Panc1 (cell line): ENCODE measurements at regions not wholly inside any gene's neighbourhood (a gene's known extent, or its start where the extent isn't known, plus 50 kb on each side); places are given as distances from the start of the nearest gene placed in this dataset.

Experiments used
- ATAC-seq: fragments of 200-7000 bp; cut with Tn5 transposase; 2 replicates; pipeline ENCODE4 v1.9.1; 2020; ENCODE audit warnings: mild to moderate bottlenecking, moderate library complexity
- BruUV-seq: library from RNA; stranded (reverse); fragments of 400-500 nt; replicated peaks from 2 replicates; lab custom pipeline; 2021; lab: Mats Ljungman, UMichigan
- CTCF ChIA-PET: fragments of 300-600 bp; sonication (Branson Sonifier 250); formaldehyde crosslinking; loops from one replicate; lab custom pipeline; 2022; ENCODE audit warnings: antibody characterized with exemption; lab: Charles Lee
- POLR2A ChIA-PET: fragments of 300-600 bp; sonication (Branson Sonifier 250); formaldehyde crosslinking; loops from one replicate; lab custom pipeline; 2022; ENCODE audit warnings: antibody characterized with exemption; lab: Charles Lee
- DNase-seq: peaks from one replicate; pipeline ENCODE4 v3.0.0-alpha.2; 2010; ENCODE audit warnings: low read depth, low spot score
- H3K27ac ChIP-seq: 2 replicates; pipeline ENCODE4 v1.5.1; 2011; ENCODE audit warnings: mild to moderate bottlenecking, low read length, inconsistent platforms
- H3K27me3 ChIP-seq: fragments of 200-500 bp; sonication (Bioruptor generic); 2 replicates; pipeline ENCODE4 v1.6.0; 2014; ENCODE audit warnings: low read length, inconsistent platforms; ENCODE audit not compliant: control insufficient read depth, insufficient read depth
- H3K36me3 ChIP-seq: fragments of 200-500 bp; sonication (Bioruptor generic); 2 replicates; pipeline ENCODE4 v1.5.1; 2014; ENCODE audit warnings: inconsistent platforms, mild to moderate bottlenecking, low read length, moderate library complexity; ENCODE audit not compliant: control insufficient read depth, insufficient read depth
- H3K4me1 ChIP-seq: 2 replicates; pipeline ENCODE4 v1.5.1; 2011; ENCODE audit warnings: inconsistent platforms, mild to moderate bottlenecking, low read length, moderate library complexity; ENCODE audit not compliant: control insufficient read depth, insufficient read depth
- H3K4me3 ChIP-seq, 2 experiments: 2 replicates each; pipeline ENCODE4 v1.5.1; 2011 to 2012; ENCODE audit warnings: low read depth in 2 of 2, low read length in 2 of 2, mild to moderate bottlenecking in 2 of 2, inconsistent platforms in 1 of 2, moderate library complexity in 1 of 2
- H3K9me3 ChIP-seq: fragments of 200-500 bp; sonication (Bioruptor generic); 2 replicates; pipeline ENCODE4 v1.5.1; 2014; ENCODE audit warnings: low read depth, mild to moderate bottlenecking, inconsistent platforms, low read length, moderate library complexity; ENCODE audit not compliant: control insufficient read depth, insufficient read depth
- POLR2AphosphoS5 ChIP-seq: IDR thresholded peaks from 2 replicates; pipeline ENCODE4 v1.6.1; 2012; ENCODE audit warnings: mild to moderate bottlenecking, low read depth, low read length, moderate library complexity
- SIN3A ChIP-seq: IDR thresholded peaks from 2 replicates; pipeline ENCODE4 v1.6.1; 2012; ENCODE audit warnings: low read depth, mild to moderate bottlenecking, low read length, moderate library complexity, borderline replicate concordance; ENCODE audit not compliant: insufficient read depth
- TCF7L2 ChIP-seq: IDR thresholded peaks from 2 replicates; pipeline ENCODE4 v1.6.1; 2011; ENCODE audit warnings: mild to moderate bottlenecking, low read depth, low read length, inconsistent platforms
- in situ Hi-C: cut with HindIII; loops from 2 replicates; pipeline ENCODE4 v1.10.0; 2016; ENCODE audit warnings: low sequenced_read_pairs, low pct_unique_long_range_greater_than_20kb
- intact Hi-C: fragments of 100-400 bp; cut with micrococcal nuclease; formaldehyde crosslinking; loops from one replicate; pipeline ENCODE4 v1.10.0; 2022; ENCODE audit not compliant: unreplicated experiment
- TF ChIP-seq, protein P1 (sequence below): fragments of 450-650 bp; IDR thresholded peaks from 2 replicates; pipeline ENCODE4 v1.5.1; 2017; ENCODE audit warnings: mild to moderate bottlenecking
- TF ChIP-seq, protein P2 (sequence below), 2 experiments: IDR thresholded peaks; 2 replicates each; pipeline ENCODE4 v1.6.1; 2011 to 2012; ENCODE audit warnings: low read depth in 2 of 2, control low read depth in 1 of 2, low read length in 1 of 2, mild to moderate bottlenecking in 1 of 2, moderate library complexity in 1 of 2; ENCODE audit not compliant: insufficient read depth in 1 of 2

DNA sequence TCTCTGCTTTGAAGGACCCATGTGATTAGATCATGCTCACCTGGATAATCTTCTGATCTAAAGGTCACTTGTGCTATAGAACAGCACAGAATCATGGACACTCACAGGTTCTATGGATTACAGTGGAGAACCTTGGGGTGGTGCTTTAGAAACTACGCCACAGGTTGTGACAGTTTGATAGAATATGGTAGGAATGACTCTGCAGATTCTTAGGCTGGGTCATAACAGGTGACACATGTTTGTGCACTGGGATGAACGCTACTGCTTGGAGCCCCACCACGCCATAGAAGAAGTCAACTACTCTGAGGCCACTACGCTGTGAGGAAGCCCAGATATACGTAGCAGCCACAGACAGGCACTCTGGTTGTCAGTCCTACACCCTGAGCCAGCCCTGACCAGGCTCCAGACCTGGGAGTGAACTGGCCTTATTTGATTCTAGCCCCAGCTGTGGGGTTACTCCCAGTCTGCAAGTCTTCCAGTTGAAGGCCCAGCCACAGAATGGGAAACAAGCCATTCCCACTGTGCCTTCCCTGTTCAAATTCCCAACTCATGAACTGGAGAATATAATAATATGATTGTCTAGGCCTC lies 99.0 kb upstream of the SLC24A3 start:
- in situ Hi-C loops: no loop called here

DNA sequence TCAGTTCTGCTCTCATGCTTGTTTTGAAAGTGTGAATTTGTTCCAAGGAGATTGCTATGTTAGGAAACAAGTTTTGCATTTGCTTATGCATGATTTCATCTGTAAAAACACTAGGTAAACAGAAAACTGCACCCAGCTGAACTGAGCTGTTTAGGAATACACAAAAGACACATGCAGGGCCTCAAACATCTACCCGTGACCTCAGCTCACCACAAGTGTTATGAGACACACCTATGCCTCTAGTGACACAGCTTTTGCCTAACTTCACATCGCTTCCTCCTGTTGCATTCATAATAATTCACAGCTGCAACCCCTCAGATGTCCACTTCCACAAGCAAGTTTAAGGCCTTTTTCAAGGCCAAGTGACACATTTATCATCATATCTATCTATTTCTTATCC lies 98.0 kb upstream of the SLC24A3 start:
- ChIA-PET POLR2A (no interaction called here), CTCF (no interaction called here)
- Histone ChIP-seq H3K27me3 (no peaks in the 10 kb centered on the region), H3K36me3 (no peaks in the 10 kb centered on the region), H3K4me1 (no peaks in the 10 kb centered on the region), H3K4me3 (no peak overlapping the region), H3K9me3 (no peaks in the 10 kb centered on the region), H3K27ac (no peak overlapping the region)
- no peak for TF ChIP-seq POLR2AphosphoS5
- TF ChIP-seq, protein P1, sequence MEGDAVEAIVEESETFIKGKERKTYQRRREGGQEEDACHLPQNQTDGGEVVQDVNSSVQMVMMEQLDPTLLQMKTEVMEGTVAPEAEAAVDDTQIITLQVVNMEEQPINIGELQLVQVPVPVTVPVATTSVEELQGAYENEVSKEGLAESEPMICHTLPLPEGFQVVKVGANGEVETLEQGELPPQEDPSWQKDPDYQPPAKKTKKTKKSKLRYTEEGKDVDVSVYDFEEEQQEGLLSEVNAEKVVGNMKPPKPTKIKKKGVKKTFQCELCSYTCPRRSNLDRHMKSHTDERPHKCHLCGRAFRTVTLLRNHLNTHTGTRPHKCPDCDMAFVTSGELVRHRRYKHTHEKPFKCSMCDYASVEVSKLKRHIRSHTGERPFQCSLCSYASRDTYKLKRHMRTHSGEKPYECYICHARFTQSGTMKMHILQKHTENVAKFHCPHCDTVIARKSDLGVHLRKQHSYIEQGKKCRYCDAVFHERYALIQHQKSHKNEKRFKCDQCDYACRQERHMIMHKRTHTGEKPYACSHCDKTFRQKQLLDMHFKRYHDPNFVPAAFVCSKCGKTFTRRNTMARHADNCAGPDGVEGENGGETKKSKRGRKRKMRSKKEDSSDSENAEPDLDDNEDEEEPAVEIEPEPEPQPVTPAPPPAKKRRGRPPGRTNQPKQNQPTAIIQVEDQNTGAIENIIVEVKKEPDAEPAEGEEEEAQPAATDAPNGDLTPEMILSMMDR: no peak
- no peak for TF ChIP-seq TCF7L2
- TF ChIP-seq, protein P2, sequence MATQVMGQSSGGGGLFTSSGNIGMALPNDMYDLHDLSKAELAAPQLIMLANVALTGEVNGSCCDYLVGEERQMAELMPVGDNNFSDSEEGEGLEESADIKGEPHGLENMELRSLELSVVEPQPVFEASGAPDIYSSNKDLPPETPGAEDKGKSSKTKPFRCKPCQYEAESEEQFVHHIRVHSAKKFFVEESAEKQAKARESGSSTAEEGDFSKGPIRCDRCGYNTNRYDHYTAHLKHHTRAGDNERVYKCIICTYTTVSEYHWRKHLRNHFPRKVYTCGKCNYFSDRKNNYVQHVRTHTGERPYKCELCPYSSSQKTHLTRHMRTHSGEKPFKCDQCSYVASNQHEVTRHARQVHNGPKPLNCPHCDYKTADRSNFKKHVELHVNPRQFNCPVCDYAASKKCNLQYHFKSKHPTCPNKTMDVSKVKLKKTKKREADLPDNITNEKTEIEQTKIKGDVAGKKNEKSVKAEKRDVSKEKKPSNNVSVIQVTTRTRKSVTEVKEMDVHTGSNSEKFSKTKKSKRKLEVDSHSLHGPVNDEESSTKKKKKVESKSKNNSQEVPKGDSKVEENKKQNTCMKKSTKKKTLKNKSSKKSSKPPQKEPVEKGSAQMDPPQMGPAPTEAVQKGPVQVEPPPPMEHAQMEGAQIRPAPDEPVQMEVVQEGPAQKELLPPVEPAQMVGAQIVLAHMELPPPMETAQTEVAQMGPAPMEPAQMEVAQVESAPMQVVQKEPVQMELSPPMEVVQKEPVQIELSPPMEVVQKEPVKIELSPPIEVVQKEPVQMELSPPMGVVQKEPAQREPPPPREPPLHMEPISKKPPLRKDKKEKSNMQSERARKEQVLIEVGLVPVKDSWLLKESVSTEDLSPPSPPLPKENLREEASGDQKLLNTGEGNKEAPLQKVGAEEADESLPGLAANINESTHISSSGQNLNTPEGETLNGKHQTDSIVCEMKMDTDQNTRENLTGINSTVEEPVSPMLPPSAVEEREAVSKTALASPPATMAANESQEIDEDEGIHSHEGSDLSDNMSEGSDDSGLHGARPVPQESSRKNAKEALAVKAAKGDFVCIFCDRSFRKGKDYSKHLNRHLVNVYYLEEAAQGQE (IDR thresholded peaks at IDR 0.05; ENCODE audit: insufficient read depth in 1 of 2, low read depth in 2 of 2, low read length in 1 of 2): no peak
- no peak for TF ChIP-seq SIN3A
- ATAC-seq (no peak), DNase-seq (no peak)
- in situ Hi-C loops (no loop called here), intact Hi-C loops (no loop called here)
- BruUV-seq: no TSS peak

More for the DNA sequence above, 99.0 kb upstream of the SLC24A3 start:
- H3K36me3 ChIP-seq: no peaks in the 10 kb centered on the region
- ChIA-PET CTCF (interaction anchor here (0.5 kb wide), 1 partner anchor 53 kb away, joined by 10 read pairs; no protein-coding TSS in a partner anchor), POLR2A (no interaction called here)
- H3K27me3 ChIP-seq: no peaks in the 10 kb centered on the region
- TF ChIP-seq POLR2AphosphoS5 (no peak), TCF7L2 (no peak), SIN3A (no peak)
- TF ChIP-seq, protein P2 (IDR thresholded peaks at IDR 0.05; ENCODE audit: insufficient read depth in 1 of 2, low read depth in 2 of 2, low read length in 1 of 2): no peak
- DNase-seq: no peak
- intact Hi-C loops: no loop called here
- no peak overlapping the region for H3K4me3 ChIP-seq
- no peak for ATAC-seq
- H3K27ac ChIP-seq: no peak overlapping the region
- no peaks in the 10 kb centered on the region for H3K9me3 ChIP-seq
- BruUV-seq: no TSS peak
- H3K4me1 ChIP-seq: no peaks in the 10 kb centered on the region
